B cell (primary cell): ENCODE measurements at regions not wholly inside any gene's neighbourhood (a gene's known extent, or its start where the extent isn't known, plus 50 kb on each side); places are given as distances from the start of the nearest gene placed in this dataset.

Experiments
- ATAC-seq: fragments of 200-7000 bp; cut with Tn5 transposase; one replicate; pipeline ENCODE4 v1.10.0; 2021; ENCODE audit warnings: low read depth, mild to moderate bottlenecking, moderate number of reproducible peaks, moderate library complexity
- CTCF ChIA-PET: fragments of 350-600 bp; sonication (Branson Sonifier 250); formaldehyde crosslinking; loops from one replicate; lab custom pipeline; 2021; ENCODE audit warnings: antibody characterized with exemption, inconsistent platforms; lab: Charles Lee
- POLR2A ChIA-PET: fragments of 350-600 bp; sonication (Branson Sonifier 250); formaldehyde crosslinking; loops from one replicate; lab custom pipeline; 2021; ENCODE audit warnings: antibody characterized with exemption; lab: Charles Lee
- DNase-seq: peaks from one replicate; pipeline ENCODE4 v3.0.0; 2013
- H2AFZ ChIP-seq: 2 replicates; pipeline ENCODE4 v1.6.1; 2012; ENCODE audit warnings: mild to moderate bottlenecking, low read depth, low read length; ENCODE audit not compliant: insufficient read depth, poor library complexity, severe bottlenecking
- H3K27ac ChIP-seq, 2 donors: 1 replicate in 1 of 2; 2 replicates in 1 of 2; pipeline ENCODE4 v1.5.1; 2012 to 2013; ENCODE audit warnings: low read length in 2 of 2, mild to moderate bottlenecking in 2 of 2, moderate library complexity in 1 of 2
- H3K27me3 ChIP-seq, 4 experiments: fragments of 200-600 bp in 1 of 4; sonication (generic) in 1 of 4; replicated peaks in 1 of 4; 1 replicate in 2 of 4; 2 replicates in 2 of 4; pipeline versions ENCODE4 v1.6.1 to v1.7.0; 2013 to 2016; ENCODE audit warnings: low read length in 3 of 4, mild to moderate bottlenecking in 2 of 4, mixed read lengths in 1 of 4, moderate library complexity in 1 of 4; ENCODE audit not compliant: insufficient read depth in 4 of 4, control insufficient read depth in 3 of 4; ENCODE audit errors: control extremely low read depth in 1 of 4
- H3K36me3 ChIP-seq, 2 experiments: replicated peaks in 1 of 2; 1 replicate in 1 of 2; 2 replicates in 1 of 2; pipeline versions ENCODE4 v1.6.1 to v1.7.1; 2013; ENCODE audit warnings: low read length in 1 of 2; ENCODE audit not compliant: insufficient read depth in 2 of 2, control insufficient read depth in 1 of 2; ENCODE audit errors: control extremely low read depth in 1 of 2, extremely low read depth in 1 of 2
- H3K4me1 ChIP-seq, 2 donors: fragments of 200-600 bp in 1 of 2; sonication (generic) in 1 of 2; 1 replicate in 1 of 2; 2 replicates in 1 of 2; pipeline versions ENCODE4 v1.5.1 to v1.6.1; 2013 to 2017; ENCODE audit warnings: low read length in 2 of 2; ENCODE audit not compliant: control insufficient read depth in 2 of 2, insufficient read depth in 2 of 2
- H3K4me2 ChIP-seq: replicated peaks from 2 replicates; pipeline ENCODE3; 2012; ENCODE audit warnings: mild to moderate bottlenecking, low read depth, low read length; ENCODE audit not compliant: poor library complexity, severe bottlenecking
- H3K4me3 ChIP-seq, 5 experiments: fragments of 200-600 bp in 1 of 5; sonication (generic) in 1 of 5; 1 replicate in 3 of 5; 2 replicates in 2 of 5; pipeline versions ENCODE4 v1.5.1 to v1.7.0; 2011 to 2016; ENCODE audit warnings: low read length in 4 of 5, mild to moderate bottlenecking in 4 of 5, low read depth in 2 of 5, control low read depth in 1 of 5, moderate library complexity in 1 of 5; ENCODE audit not compliant: insufficient read depth in 1 of 5; ENCODE audit errors: control extremely low read depth in 1 of 5, extremely low read depth in 1 of 5
- H3K79me2 ChIP-seq: fragments of 200-600 bp; sonication (generic); one replicate; pipeline ENCODE4 v1.6.0; 2016; ENCODE audit warnings: low read length; ENCODE audit not compliant: control insufficient read depth, insufficient read depth
- H3K9ac ChIP-seq: fragments of 200-600 bp; sonication (generic); 2 replicates; pipeline ENCODE4 v1.6.1; 2017; ENCODE audit warnings: mild to moderate bottlenecking, low read length, moderate library complexity
- H3K9me3 ChIP-seq, 3 donors: one replicate each; pipeline versions ENCODE4 v1.6.1 to v1.7.1; 2013; ENCODE audit warnings: low read length in 2 of 3; ENCODE audit not compliant: control insufficient read depth in 2 of 3, insufficient read depth in 1 of 3; ENCODE audit errors: control extremely low read depth in 1 of 3
- H4K20me1 ChIP-seq: 2 replicates; pipeline ENCODE4 v1.6.0; 2012; ENCODE audit warnings: mild to moderate bottlenecking, low read length; ENCODE audit not compliant: insufficient read depth, control insufficient read depth, poor library complexity, severe bottlenecking
- H3K27ac Mint-ChIP-seq: one replicate; pipeline ENCODE4 v1.8.0; 2021; ENCODE audit warnings: mixed read lengths
- H3K27me3 Mint-ChIP-seq: one replicate; pipeline ENCODE4 v1.8.0; 2021; ENCODE audit warnings: mixed read lengths
- H3K4me1 Mint-ChIP-seq: one replicate; pipeline ENCODE4 v1.8.0; 2021; ENCODE audit warnings: mixed read lengths
- H3K4me3 Mint-ChIP-seq: one replicate; pipeline ENCODE4 v1.8.0; 2021; ENCODE audit warnings: mixed read lengths
- H3K9me3 Mint-ChIP-seq: one replicate; pipeline ENCODE4 v1.8.0; 2022; ENCODE audit warnings: mixed read lengths; ENCODE audit not compliant: insufficient read depth
- CTCF ChIP-seq: fragments of 200-600 bp; IDR thresholded peaks from one replicate; pipeline ENCODE4 v1.8.0; 2022; ENCODE audit warnings: antibody characterized with exemption, mild to moderate bottlenecking
- EZH2 ChIP-seq: IDR thresholded peaks from 2 replicates; pipeline ENCODE4 v1.6.1; 2012; ENCODE audit warnings: borderline replicate concordance, low read depth, mild to moderate bottlenecking, moderate library complexity, low read length; ENCODE audit not compliant: insufficient read depth, poor library complexity, severe bottlenecking
- WGBS: methylation state at CpG from one replicate; pipeline ENCODE4 v1.1.5; 2013; ENCODE audit warnings: missing lambda C conversion rate; ENCODE audit not compliant: insufficient coverage; 5-methylcytosine and 5-hydroxymethylcytosine counted together
- intact Hi-C: fragments of 100-400 bp; cut with micrococcal nuclease; formaldehyde crosslinking; loops from one replicate; pipeline ENCODE4 v1.10.0; 2022

GRCh38 chr2:8064603-8065002 is 617.3 kb upstream of the ID2 start:
- no peaks in the 10 kb centered on the region for H3K4me1 Mint-ChIP-seq
- no peak for DNase-seq
- no peaks in the 10 kb centered on the region for H3K79me2 ChIP-seq
- POLR2A ChIA-PET, result no interaction called here
- H3K4me2 ChIP-seq, result no peak overlapping the region
- H3K27ac ChIP-seq, result no peak overlapping the region
- CTCF ChIA-PET, result no interaction called here
- no peak overlapping the region for H3K4me3 ChIP-seq
- H3K27me3 ChIP-seq, result no peaks in the 10 kb centered on the region
- 95% methylated on average over 4 of the region's 5 CpGs for WGBS
- H3K9me3 Mint-ChIP-seq, result peaks cover 3% of the 10 kb centered on the region
- no peaks in the 10 kb centered on the region for H3K4me1 ChIP-seq
- H3K27me3 Mint-ChIP-seq, result peaks cover 21% of the 10 kb centered on the region
- peaks cover 0 to 2% (median 0%) of the 10 kb centered on the region in 3 donors for H3K9me3 ChIP-seq
- no peak overlapping the region for H2AFZ ChIP-seq
- H3K27ac Mint-ChIP-seq, result no peak overlapping the region
- no peaks in the 10 kb centered on the region for H3K36me3 ChIP-seq
- intact Hi-C loops, result no loop called here
- TF ChIP-seq CTCF (no peak), EZH2 (no peak)
- no peaks in the 10 kb centered on the region for H4K20me1 ChIP-seq
- no peak for ATAC-seq
- no peak overlapping the region for H3K4me3 Mint-ChIP-seq
- no peak overlapping the region for H3K9ac ChIP-seq

GRCh38 chr2:8065191-8065590 is 616.7 kb upstream of the ID2 start:
- Histone ChIP-seq H3K9ac (no peak overlapping the region), H3K27me3 (no peaks in the 10 kb centered on the region), H3K79me2 (no peaks in the 10 kb centered on the region), H3K27ac (no peak overlapping the region), H3K4me3 (no peak overlapping the region), H3K9me3 (peaks cover 0 to 2% (median 0%) of the 10 kb centered on the region in 3 donors), H3K4me2 (no peak overlapping the region), H2AFZ (no peak overlapping the region), H4K20me1 (no peaks in the 10 kb centered on the region), H3K4me1 (no peaks in the 10 kb centered on the region), H3K36me3 (no peaks in the 10 kb centered on the region)
- ATAC-seq, result no peak
- TF ChIP-seq EZH2 (no peak), CTCF (no peak)
- Mint-ChIP-seq H3K4me3 (no peak overlapping the region), H3K27ac (no peak overlapping the region), H3K4me1 (no peaks in the 10 kb centered on the region), H3K27me3 (peaks cover 21% of the 10 kb centered on the region), H3K9me3 (peaks cover 3% of the 10 kb centered on the region)
- no CpG with 5 or more reads among the region's 1 CpG for WGBS
- ChIA-PET POLR2A (no interaction called here), CTCF (no interaction called here)
- DNase-seq, result no peak
- intact Hi-C loops, result no loop called here
